Uterus (tissue), 3 donors: ENCODE measurements at regions not wholly inside any gene's neighbourhood (a gene's known extent, or its start where the extent isn't known, plus 50 kb on each side); places are given as distances from the start of the nearest gene placed in this dataset.

ENCODE experiments used
- DNase-seq, 2 donors: peaks; one replicate each; pipeline ENCODE4 v3.0.0-alpha.2; 2019 to 2020
- H3K27ac ChIP-seq, 2 donors: fragments of 200-600 bp; sonication (generic); 1 replicate in 1 of 2; 2 replicates in 1 of 2; pipeline ENCODE4 v1.5.1; 2016 to 2018
- H3K27me3 ChIP-seq, 2 donors: fragments of 200-600 bp; sonication (generic); one replicate each; pipeline ENCODE4 v1.5.1; 2018 to 2019; ENCODE audit warnings: control low read depth in 1 of 2
- H3K36me3 ChIP-seq, 2 donors: fragments of 200-600 bp; sonication (generic); one replicate each; pipeline ENCODE4 v1.5.1; 2019; ENCODE audit warnings: control low read depth in 1 of 2
- H3K4me1 ChIP-seq, 2 donors: fragments of 200-600 bp; sonication (generic); one replicate each; pipeline ENCODE4 v1.5.1; 2018 to 2019; ENCODE audit warnings: control low read depth in 1 of 2
- H3K4me3 ChIP-seq, 2 donors: fragments of 200-600 bp; sonication (generic); 1 replicate in 1 of 2; 2 replicates in 1 of 2; pipeline ENCODE4 v1.5.1; 2018 to 2019; ENCODE audit warnings: mild to moderate bottlenecking in 1 of 2
- H3K9me3 ChIP-seq, 2 donors: fragments of 200-600 bp; sonication (generic); one replicate each; pipeline ENCODE4 v1.5.1; 2019; ENCODE audit warnings: control low read depth in 1 of 2
- CTCF ChIP-seq, 4 experiments: fragments of 200-600 bp in 2 of 4; fragments of 450-650 bp in 2 of 4; sonication (generic) in 2 of 4; IDR thresholded peaks; one replicate each; pipeline ENCODE4 v1.5.1; 2016 to 2019; ENCODE audit warnings: antibody characterized with exemption in 4 of 4, mild to moderate bottlenecking in 2 of 4, moderate library complexity in 1 of 4
- POLR2A ChIP-seq, 2 donors: fragments of 450-650 bp; IDR thresholded peaks; one replicate each; pipeline ENCODE4 v1.6.1; 2016; ENCODE audit warnings: antibody characterized with exemption in 2 of 2, mild to moderate bottlenecking in 1 of 2, moderate library complexity in 1 of 2
- intact Hi-C: fragments of 100-400 bp; cut with DNase I; formaldehyde crosslinking; loops from one replicate; pipeline ENCODE4 v1.15.1; 2023; ENCODE audit warnings: low total_unique reads
- donor health status: DM: yes; HTN: yes; CAD: no.

GRCh38 chr3:118479376-118479775 lies 555.3 kb downstream of the IGSF11 start:
- no peak for DNase-seq
- H3K27ac ChIP-seq = no peak overlapping the region
- H3K4me1 ChIP-seq = no peaks in the 10 kb centered on the region
- intact Hi-C loops = no loop called here
- no peak overlapping the region for H3K4me3 ChIP-seq
- H3K27me3 ChIP-seq = no peaks in the 10 kb centered on the region
- no peak for TF ChIP-seq POLR2A (IDR thresholded peaks at IDR 0.05)
- no peak for TF ChIP-seq CTCF (IDR thresholded peaks at IDR 0.05)
- no peaks in the 10 kb centered on the region for H3K36me3 ChIP-seq
- H3K9me3 ChIP-seq = no peaks in the 10 kb centered on the region

GRCh38 chr3:118480101-118480860 lies 554.4 kb downstream of the IGSF11 start:
- TF ChIP-seq POLR2A (IDR thresholded peaks at IDR 0.05) = no peak
- TF ChIP-seq CTCF (IDR thresholded peaks at IDR 0.05) = no peak
- DNase-seq = no peak
- no peak overlapping the region for H3K4me3 ChIP-seq
- H3K27me3 ChIP-seq = no peaks in the 10 kb centered on the region
- H3K9me3 ChIP-seq = no peaks in the 10 kb centered on the region
- no peak overlapping the region for H3K27ac ChIP-seq
- H3K36me3 ChIP-seq = no peaks in the 10 kb centered on the region
- intact Hi-C loops = no loop called here
- H3K4me1 ChIP-seq = no peaks in the 10 kb centered on the region

GRCh38 chr3:118485693-118486092 lies 549.0 kb downstream of the IGSF11 start:
- Histone ChIP-seq H3K4me3 (no peak overlapping the region), H3K9me3 (no peaks in the 10 kb centered on the region), H3K4me1 (no peaks in the 10 kb centered on the region), H3K27me3 (no peaks in the 10 kb centered on the region), H3K36me3 (no peaks in the 10 kb centered on the region), H3K27ac (no peak overlapping the region)
- no peak for TF ChIP-seq POLR2A (IDR thresholded peaks at IDR 0.05)
- TF ChIP-seq CTCF (IDR thresholded peaks at IDR 0.05) = no peak
- intact Hi-C loops = no loop called here
- DNase-seq = no peak

- H3K4me1 ChIP-seq = no peaks in the 10 kb centered on the region
- TF ChIP-seq CTCF (IDR thresholded peaks at IDR 0.05) (no peak), POLR2A (IDR thresholded peaks at IDR 0.05) (no peak)
- no peaks in the 10 kb centered on the region for H3K36me3 ChIP-seq
- DNase-seq = no peak
- no peak overlapping the region for H3K27ac ChIP-seq
- no peaks in the 10 kb centered on the region for H3K9me3 ChIP-seq
- H3K4me3 ChIP-seq = no peak overlapping the region
- intact Hi-C loops = no loop called here
- H3K27me3 ChIP-seq = no peaks in the 10 kb centered on the region
These were observed 546.9 kb downstream of the IGSF11 start for GRCh38 chr3:118487734-118488133.

GRCh38 chr3:118488732-118489131 lies 545.9 kb downstream of the IGSF11 start:
- H3K4me1 ChIP-seq = no peaks in the 10 kb centered on the region
- intact Hi-C loops = no loop called here
- no peak overlapping the region for H3K4me3 ChIP-seq
- no peak for TF ChIP-seq POLR2A (IDR thresholded peaks at IDR 0.05)
- TF ChIP-seq CTCF (IDR thresholded peaks at IDR 0.05) = no peak
- no peaks in the 10 kb centered on the region for H3K36me3 ChIP-seq
- no peaks in the 10 kb centered on the region for H3K27me3 ChIP-seq
- H3K9me3 ChIP-seq = no peaks in the 10 kb centered on the region
- no peak for DNase-seq
- no peak overlapping the region for H3K27ac ChIP-seq
